ENCODE measurements at regions not wholly inside any gene's neighbourhood (a gene's known extent, or its start where the extent isn't known, plus 50 kb on each side); places are given as distances from the start of the nearest gene placed in this dataset.

DNA sequence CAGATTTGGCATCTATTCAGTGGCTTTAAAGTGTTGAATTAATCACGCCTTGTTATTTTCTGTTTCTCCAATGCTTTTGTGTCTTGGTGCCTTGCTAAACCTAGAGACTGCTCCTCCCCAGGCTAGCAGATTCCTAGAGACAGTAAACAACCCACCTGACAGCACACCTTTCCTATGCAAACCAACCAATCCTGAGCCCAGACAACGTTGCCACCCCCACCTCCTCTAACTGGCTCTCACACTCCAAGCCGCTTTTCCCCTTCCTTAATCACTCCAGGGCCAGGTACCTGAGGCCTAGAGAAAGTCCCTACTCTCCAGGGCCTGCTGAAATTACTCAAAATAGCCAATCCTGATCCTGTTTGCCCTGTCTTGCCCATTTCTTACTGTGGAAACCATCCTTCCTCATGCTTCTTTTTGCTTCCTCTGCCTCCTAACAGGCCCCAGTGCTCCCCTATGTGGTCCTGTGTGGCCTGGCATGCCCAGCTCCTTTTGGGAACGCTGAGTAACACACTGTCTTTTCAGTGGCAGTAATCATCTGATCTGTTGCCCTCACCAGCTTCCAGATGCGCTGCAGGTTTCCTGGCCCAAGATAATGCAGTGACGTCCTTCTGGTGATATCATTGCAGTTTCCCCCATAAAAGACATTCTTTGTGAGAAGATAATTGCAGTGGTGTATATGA lies 53.4 kb downstream of the GAS1 start:
- H4K5ac ChIP-seq (ENCODE audit: low read depth, low read length): no peak overlapping the region
- POLR2A ChIA-PET (ENCODE audit: unreplicated experiment): no interaction called here
- H3K79me1 ChIP-seq (ENCODE audit: low read depth in 1 of 2, low read length in 2 of 2): no peaks in the 10 kb centered on the region
- DNase-seq: no peak
- peak overlapping the region; percentile 23 for H2AFZ ChIP-seq (replicated peaks; ENCODE audit: low read length, poor library complexity)
- H3K14ac ChIP-seq (replicated peaks; ENCODE audit: low read depth, low read length): no peak overlapping the region
- CTCF ChIA-PET: no interaction called here
- no peak overlapping the region for H3K4me3 ChIP-seq (ENCODE audit: insufficient read depth, low read depth, low read length)
- H3K27me3 ChIP-seq (ENCODE audit: control insufficient read depth, insufficient read depth, low read length): no peaks in the 10 kb centered on the region; the same call in none of the 2 replicates
- no peaks in the 10 kb centered on the region for H4K20me1 ChIP-seq (ENCODE audit: insufficient read depth, low read length)
- intact Hi-C loops (cut with micrococcal nuclease): no loop called here
- H2BK20ac ChIP-seq (ENCODE audit: low read depth, low read length): no peak overlapping the region
- no TSS peak for BruUV-seq (replicated peaks)
- in situ Hi-C loops (cut with MboI; ENCODE audit: low sequenced_read_pairs): no loop called here
- no peak overlapping the region for H3K18ac ChIP-seq (ENCODE audit: low read depth, low read length)
- 0 out of 2 replicates have a peak overlapping the region, but pooled peaks have one; percentile 27 for H2BK120ac ChIP-seq (ENCODE audit: low read depth, low read length)
- no peak overlapping the region for H3K23ac ChIP-seq (ENCODE audit: low read depth, low read length)
- no peak overlapping the region for H3K56ac ChIP-seq (ENCODE audit: extremely low read depth, insufficient read depth, low read length)
- no peaks in the 10 kb centered on the region for H3K9me1 ChIP-seq (ENCODE audit: insufficient read depth, low read length)
- no peaks in the 10 kb centered on the region for H3K9me3 ChIP-seq (ENCODE audit: control insufficient read depth, insufficient read depth, low read length)
- dilution Hi-C loops (cut with HindIII; ENCODE audit: low sequenced_read_pairs, unreplicated experiment): no loop called here
- no peak overlapping the region; a peak in 1 of 4 replicates for H4K8ac ChIP-seq (ENCODE audit: low read depth in 2 of 2, low read length in 2 of 2)
- no peak overlapping the region for H2BK15ac ChIP-seq (ENCODE audit: low read depth, low read length)
- no peak for TF ChIP-seq FOS (IDR thresholded peaks at IDR 0.05; ENCODE audit: low read depth, low read length)
- TF ChIP-seq, protein P1, sequence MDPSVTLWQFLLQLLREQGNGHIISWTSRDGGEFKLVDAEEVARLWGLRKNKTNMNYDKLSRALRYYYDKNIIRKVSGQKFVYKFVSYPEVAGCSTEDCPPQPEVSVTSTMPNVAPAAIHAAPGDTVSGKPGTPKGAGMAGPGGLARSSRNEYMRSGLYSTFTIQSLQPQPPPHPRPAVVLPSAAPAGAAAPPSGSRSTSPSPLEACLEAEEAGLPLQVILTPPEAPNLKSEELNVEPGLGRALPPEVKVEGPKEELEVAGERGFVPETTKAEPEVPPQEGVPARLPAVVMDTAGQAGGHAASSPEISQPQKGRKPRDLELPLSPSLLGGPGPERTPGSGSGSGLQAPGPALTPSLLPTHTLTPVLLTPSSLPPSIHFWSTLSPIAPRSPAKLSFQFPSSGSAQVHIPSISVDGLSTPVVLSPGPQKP (IDR thresholded peaks at IDR 0.05; ENCODE audit: borderline replicate concordance, low read depth, low read length): no peak
- no peak for TF ChIP-seq BHLHE40 (IDR thresholded peaks at IDR 0.05; ENCODE audit: low read depth, low read length)
- TF ChIP-seq, protein P2, sequence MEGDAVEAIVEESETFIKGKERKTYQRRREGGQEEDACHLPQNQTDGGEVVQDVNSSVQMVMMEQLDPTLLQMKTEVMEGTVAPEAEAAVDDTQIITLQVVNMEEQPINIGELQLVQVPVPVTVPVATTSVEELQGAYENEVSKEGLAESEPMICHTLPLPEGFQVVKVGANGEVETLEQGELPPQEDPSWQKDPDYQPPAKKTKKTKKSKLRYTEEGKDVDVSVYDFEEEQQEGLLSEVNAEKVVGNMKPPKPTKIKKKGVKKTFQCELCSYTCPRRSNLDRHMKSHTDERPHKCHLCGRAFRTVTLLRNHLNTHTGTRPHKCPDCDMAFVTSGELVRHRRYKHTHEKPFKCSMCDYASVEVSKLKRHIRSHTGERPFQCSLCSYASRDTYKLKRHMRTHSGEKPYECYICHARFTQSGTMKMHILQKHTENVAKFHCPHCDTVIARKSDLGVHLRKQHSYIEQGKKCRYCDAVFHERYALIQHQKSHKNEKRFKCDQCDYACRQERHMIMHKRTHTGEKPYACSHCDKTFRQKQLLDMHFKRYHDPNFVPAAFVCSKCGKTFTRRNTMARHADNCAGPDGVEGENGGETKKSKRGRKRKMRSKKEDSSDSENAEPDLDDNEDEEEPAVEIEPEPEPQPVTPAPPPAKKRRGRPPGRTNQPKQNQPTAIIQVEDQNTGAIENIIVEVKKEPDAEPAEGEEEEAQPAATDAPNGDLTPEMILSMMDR (conservative IDR thresholded peaks at IDR 0.05; ENCODE audit: low read depth, low read length): no peak
- TF ChIP-seq POLR2A (IDR thresholded peaks at IDR 0.05; ENCODE audit: low read depth, low read length): no peak
- no peak for TF ChIP-seq SMC3 (IDR thresholded peaks at IDR 0.05; ENCODE audit: low read depth, low read length)
- no peak for TF ChIP-seq MXI1 (IDR thresholded peaks at IDR 0.05; ENCODE audit: borderline replicate concordance, low read depth, low read length)
- no peak for TF ChIP-seq CHD1 (IDR thresholded peaks at IDR 0.05; ENCODE audit: low read depth, low read length)
- TF ChIP-seq MAZ (IDR thresholded peaks at IDR 0.05; ENCODE audit: borderline replicate concordance, low read depth, low read length): no peak
- TF ChIP-seq, protein P3, sequence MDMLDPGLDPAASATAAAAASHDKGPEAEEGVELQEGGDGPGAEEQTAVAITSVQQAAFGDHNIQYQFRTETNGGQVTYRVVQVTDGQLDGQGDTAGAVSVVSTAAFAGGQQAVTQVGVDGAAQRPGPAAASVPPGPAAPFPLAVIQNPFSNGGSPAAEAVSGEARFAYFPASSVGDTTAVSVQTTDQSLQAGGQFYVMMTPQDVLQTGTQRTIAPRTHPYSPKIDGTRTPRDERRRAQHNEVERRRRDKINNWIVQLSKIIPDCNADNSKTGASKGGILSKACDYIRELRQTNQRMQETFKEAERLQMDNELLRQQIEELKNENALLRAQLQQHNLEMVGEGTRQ (IDR thresholded peaks at IDR 0.05; ENCODE audit: low read depth, low read length): no peak
- no peak for TF ChIP-seq MAFK (IDR thresholded peaks at IDR 0.05; ENCODE audit: low read depth, low read length)
- no peak for TF ChIP-seq RCOR1 (IDR thresholded peaks at IDR 0.05; ENCODE audit: insufficient replicate concordance, low read length)
- no peak for TF ChIP-seq RAD21 (IDR thresholded peaks at IDR 0.05; ENCODE audit: low read length)
- no peak for TF ChIP-seq RFX5 (IDR thresholded peaks at IDR 0.05; ENCODE audit: low read depth, low read length)
- no peak for TF ChIP-seq NFE2L2 (IDR thresholded peaks at IDR 0.05; ENCODE audit: low read depth, low read length)
- no peak for TF ChIP-seq CEBPB (IDR thresholded peaks at IDR 0.05; ENCODE audit: low read depth, low read length)
- peaks cover 1% of the 10 kb centered on the region for H3K4me1 ChIP-seq (ENCODE audit: control insufficient read depth, insufficient read depth, low read length)
- WGBS, 2 experiments (ENCODE audit: extremely low coverage in 2 of 2, insufficient read length in 1 of 2): 71% methylated on average over 2 of the region's 6 CpGs; no CpG with 5 or more reads in 1 of the 2 experiments
- H3K9ac ChIP-seq (ENCODE audit: low read depth, low read length): no peak overlapping the region
- no peak overlapping the region for H2AK9ac ChIP-seq (replicated peaks; ENCODE audit: low read depth, low read length, poor library complexity)
- H2AK5ac ChIP-seq (ENCODE audit: low read depth, low read length): no peak overlapping the region
- no peaks in the 10 kb centered on the region for H3K36me3 ChIP-seq (ENCODE audit: control insufficient read depth, insufficient read depth, low read length)
- no peak for ATAC-seq (ENCODE audit: low read depth)
- H4K91ac ChIP-seq (ENCODE audit: insufficient read depth, low read depth, low read length): no peak overlapping the region
- H3K4ac ChIP-seq (ENCODE audit: low read depth, low read length): no peak overlapping the region
- no peak overlapping the region for H3K4me2 ChIP-seq (ENCODE audit: low read depth, low read length)
- no peak overlapping the region for H2BK5ac ChIP-seq (ENCODE audit: low read depth, low read length, poor library complexity, severe bottlenecking)
- H3K27ac ChIP-seq (ENCODE audit: insufficient read depth, low read length): no peak overlapping the region
